ENCODE measurements at regions not wholly inside any gene's neighbourhood (a gene's known extent, or its start where the extent isn't known, plus 50 kb on each side); places are given as distances from the start of the nearest gene placed in this dataset.

DNA sequence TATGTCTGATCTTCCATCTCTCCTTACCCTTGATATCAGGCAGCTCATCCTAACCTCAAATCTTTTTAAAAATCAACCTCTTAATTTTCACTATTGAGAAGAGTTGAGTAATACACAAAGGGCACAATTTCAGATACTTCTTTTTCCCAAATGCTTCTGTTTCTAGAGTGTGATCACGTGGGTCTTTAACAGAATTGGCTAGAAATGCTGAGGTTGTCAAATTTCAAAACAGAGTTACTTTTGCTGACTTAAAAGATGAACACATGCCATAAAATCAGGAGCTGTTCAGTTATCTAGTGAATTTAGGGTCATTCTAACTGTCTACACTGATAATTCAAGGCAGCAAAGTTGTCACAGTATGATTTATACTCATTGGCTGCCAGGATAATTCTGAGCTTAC, 63.6 kb upstream of the NGF start:
- TF ChIP-seq, protein P1, sequence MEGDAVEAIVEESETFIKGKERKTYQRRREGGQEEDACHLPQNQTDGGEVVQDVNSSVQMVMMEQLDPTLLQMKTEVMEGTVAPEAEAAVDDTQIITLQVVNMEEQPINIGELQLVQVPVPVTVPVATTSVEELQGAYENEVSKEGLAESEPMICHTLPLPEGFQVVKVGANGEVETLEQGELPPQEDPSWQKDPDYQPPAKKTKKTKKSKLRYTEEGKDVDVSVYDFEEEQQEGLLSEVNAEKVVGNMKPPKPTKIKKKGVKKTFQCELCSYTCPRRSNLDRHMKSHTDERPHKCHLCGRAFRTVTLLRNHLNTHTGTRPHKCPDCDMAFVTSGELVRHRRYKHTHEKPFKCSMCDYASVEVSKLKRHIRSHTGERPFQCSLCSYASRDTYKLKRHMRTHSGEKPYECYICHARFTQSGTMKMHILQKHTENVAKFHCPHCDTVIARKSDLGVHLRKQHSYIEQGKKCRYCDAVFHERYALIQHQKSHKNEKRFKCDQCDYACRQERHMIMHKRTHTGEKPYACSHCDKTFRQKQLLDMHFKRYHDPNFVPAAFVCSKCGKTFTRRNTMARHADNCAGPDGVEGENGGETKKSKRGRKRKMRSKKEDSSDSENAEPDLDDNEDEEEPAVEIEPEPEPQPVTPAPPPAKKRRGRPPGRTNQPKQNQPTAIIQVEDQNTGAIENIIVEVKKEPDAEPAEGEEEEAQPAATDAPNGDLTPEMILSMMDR (IDR thresholded peaks at IDR 0.05), result no peak
- TF ChIP-seq EP300 (IDR thresholded peaks at IDR 0.05), result no peak
- no peak for TF ChIP-seq POLR2A (IDR thresholded peaks at IDR 0.05)
- no peak for TF ChIP-seq POLR2AphosphoS5 (IDR thresholded peaks at IDR 0.05)
